Parathyroid adenoma (tissue), 2 donors: ENCODE measurements at regions not wholly inside any gene's neighbourhood (a gene's known extent, or its start where the extent isn't known, plus 50 kb on each side); places are given as distances from the start of the nearest gene placed in this dataset.

ENCODE experiments used
- H2AFZ ChIP-seq: fragments of 300-600 bp; sonication (generic); one replicate; pipeline ENCODE4 v1.7.0; 2017; ENCODE audit warnings: antibody characterized with exemption, mild to moderate bottlenecking
- H3K27ac ChIP-seq: fragments of 300-600 bp; sonication (generic); one replicate; pipeline ENCODE4 v1.7.0; 2017
- H3K27me3 ChIP-seq: fragments of 300-600 bp; sonication (generic); one replicate; pipeline ENCODE4 v1.7.0; 2017; ENCODE audit warnings: low read length; ENCODE audit not compliant: control insufficient read depth, insufficient read depth
- H3K36me3 ChIP-seq: fragments of 300-600 bp; sonication (generic); one replicate; pipeline ENCODE4 v1.7.0; 2017; ENCODE audit warnings: low read length; ENCODE audit not compliant: control insufficient read depth, insufficient read depth
- H3K4me1 ChIP-seq: fragments of 300-600 bp; sonication (generic); one replicate; pipeline ENCODE4 v1.7.0; 2017; ENCODE audit warnings: control low read depth
- H3K4me2 ChIP-seq: fragments of 300-600 bp; sonication (generic); one replicate; pipeline ENCODE4 v1.7.0; 2017; ENCODE audit warnings: low read length
- H3K4me3 ChIP-seq: fragments of 300-600 bp; sonication (generic); one replicate; pipeline ENCODE4 v1.7.0; 2017; ENCODE audit warnings: low read depth, low read length
- H3K79me2 ChIP-seq: fragments of 300-600 bp; sonication (generic); one replicate; pipeline ENCODE4 v1.7.0; 2017; ENCODE audit warnings: control low read depth
- H3K9ac ChIP-seq: fragments of 300-600 bp; sonication (generic); one replicate; pipeline ENCODE4 v1.7.0; 2017; ENCODE audit warnings: mild to moderate bottlenecking
- H3K9me3 ChIP-seq: fragments of 300-600 bp; sonication (generic); one replicate; pipeline ENCODE4 v1.7.0; 2017; ENCODE audit warnings: low read length; ENCODE audit not compliant: control insufficient read depth
- CTCF ChIP-seq: fragments of 300-600 bp; sonication (generic); IDR thresholded peaks from one replicate; pipeline ENCODE4 v1.7.0; 2017; ENCODE audit warnings: antibody characterized with exemption, mild to moderate bottlenecking
- donor health status: primary hyperparathyroidism.

- H3K4me3 ChIP-seq, result no peak overlapping the region
Observed at GRCh38 chr2:184305105-184305504, 293.2 kb upstream of the ZNF804A start.

GRCh38 chr2:184308706-184309105 is 289.6 kb upstream of the ZNF804A start:
- Histone ChIP-seq H3K27me3 (no peaks in the 10 kb centered on the region), H3K4me2 (no peak overlapping the region), H3K9me3 (no peaks in the 10 kb centered on the region), H3K4me3 (no peak overlapping the region), H2AFZ (no peak overlapping the region), H3K4me1 (no peaks in the 10 kb centered on the region), H3K36me3 (no peaks in the 10 kb centered on the region), H3K27ac (no peak overlapping the region), H3K79me2 (no peaks in the 10 kb centered on the region), H3K9ac (no peak overlapping the region)
- TF ChIP-seq CTCF, result no peak

More at GRCh38 chr2:184305105-184305504, 293.2 kb upstream of the ZNF804A start:
- TF ChIP-seq CTCF, result no peak
- Histone ChIP-seq H3K4me1 (no peaks in the 10 kb centered on the region), H2AFZ (no peak overlapping the region), H3K9ac (no peak overlapping the region), H3K4me2 (no peak overlapping the region), H3K9me3 (no peaks in the 10 kb centered on the region), H3K27me3 (no peaks in the 10 kb centered on the region), H3K36me3 (no peaks in the 10 kb centered on the region), H3K79me2 (no peaks in the 10 kb centered on the region), H3K27ac (no peak overlapping the region)

- Histone ChIP-seq H3K4me3 (no peak overlapping the region), H3K9ac (no peak overlapping the region), H3K36me3 (no peaks in the 10 kb centered on the region), H3K4me1 (no peaks in the 10 kb centered on the region), H2AFZ (no peak overlapping the region), H3K79me2 (no peaks in the 10 kb centered on the region), H3K4me2 (no peak overlapping the region), H3K9me3 (no peaks in the 10 kb centered on the region), H3K27ac (no peak overlapping the region), H3K27me3 (no peaks in the 10 kb centered on the region)
- no peak for TF ChIP-seq CTCF
Observed at GRCh38 chr2:184312970-184313369, 285.4 kb upstream of the ZNF804A start.

- Histone ChIP-seq H2AFZ (no peak overlapping the region), H3K4me3 (no peak overlapping the region), H3K9me3 (no peaks in the 10 kb centered on the region), H3K36me3 (no peaks in the 10 kb centered on the region), H3K9ac (no peak overlapping the region), H3K27me3 (no peaks in the 10 kb centered on the region), H3K4me2 (no peak overlapping the region), H3K4me1 (no peaks in the 10 kb centered on the region), H3K79me2 (no peaks in the 10 kb centered on the region), H3K27ac (no peak overlapping the region)
- TF ChIP-seq CTCF, result no peak
Observed at GRCh38 chr2:184314829-184315228, 283.5 kb upstream of the ZNF804A start.

GRCh38 chr2:184316921-184317320 is 281.4 kb upstream of the ZNF804A start:
- no peaks in the 10 kb centered on the region for H3K79me2 ChIP-seq
- H3K27me3 ChIP-seq, result no peaks in the 10 kb centered on the region
- H3K4me1 ChIP-seq, result no peaks in the 10 kb centered on the region
- no peak overlapping the region for H3K9ac ChIP-seq
- no peak overlapping the region for H3K4me3 ChIP-seq
- TF ChIP-seq CTCF, result no peak
- no peaks in the 10 kb centered on the region for H3K36me3 ChIP-seq
- no peaks in the 10 kb centered on the region for H3K9me3 ChIP-seq
- no peak overlapping the region for H3K4me2 ChIP-seq
- no peak overlapping the region for H2AFZ ChIP-seq
- H3K27ac ChIP-seq, result no peak overlapping the region
